WTC11 (cell line): ENCODE measurements at regions not wholly inside any gene's neighbourhood (a gene's known extent, or its start where the extent isn't known, plus 50 kb on each side); places are given as distances from the start of the nearest gene placed in this dataset.

Experiments
- CBFB ChIP-seq: sonication (generic); formaldehyde crosslinking; IDR thresholded peaks from 2 replicates; pipeline ENCODE4 v1.8.1; 2022; ENCODE audit warnings: mild to moderate bottlenecking, low read depth, missing genetic modification reagents
- CREB1 ChIP-seq: sonication (generic); formaldehyde crosslinking; IDR thresholded peaks from 2 replicates; pipeline ENCODE4 v1.8.0; 2023; ENCODE audit warnings: mild to moderate bottlenecking, missing genetic modification reagents
- SP1 ChIP-seq: sonication (generic); formaldehyde crosslinking; conservative IDR thresholded peaks from 2 replicates; pipeline ENCODE4 v1.8.1; 2022; ENCODE audit warnings: missing genetic modification reagents
- TCF7 ChIP-seq: sonication (generic); formaldehyde crosslinking; IDR thresholded peaks from 2 replicates; pipeline ENCODE4 v1.8.0; 2022; ENCODE audit warnings: mild to moderate bottlenecking, low read depth, missing genetic modification reagents, moderate library complexity
- TF ChIP-seq, protein P1 (sequence below): sonication (generic); formaldehyde crosslinking; IDR thresholded peaks from 2 replicates; pipeline ENCODE4 v1.8.1; 2022; ENCODE audit warnings: low read depth, missing genetic modification reagents, borderline replicate concordance
- TF ChIP-seq, protein P2 (sequence below): fragments of 200-600 bp; IDR thresholded peaks from 2 replicates; pipeline ENCODE4 v1.8.0; 2022; ENCODE audit warnings: antibody characterized with exemption
- TF ChIP-seq, protein P3 (sequence below): sonication (generic); formaldehyde crosslinking; IDR thresholded peaks from 2 replicates; pipeline ENCODE4 v1.8.1; 2023; ENCODE audit warnings: mild to moderate bottlenecking, missing genetic modification reagents, moderate library complexity

DNA sequence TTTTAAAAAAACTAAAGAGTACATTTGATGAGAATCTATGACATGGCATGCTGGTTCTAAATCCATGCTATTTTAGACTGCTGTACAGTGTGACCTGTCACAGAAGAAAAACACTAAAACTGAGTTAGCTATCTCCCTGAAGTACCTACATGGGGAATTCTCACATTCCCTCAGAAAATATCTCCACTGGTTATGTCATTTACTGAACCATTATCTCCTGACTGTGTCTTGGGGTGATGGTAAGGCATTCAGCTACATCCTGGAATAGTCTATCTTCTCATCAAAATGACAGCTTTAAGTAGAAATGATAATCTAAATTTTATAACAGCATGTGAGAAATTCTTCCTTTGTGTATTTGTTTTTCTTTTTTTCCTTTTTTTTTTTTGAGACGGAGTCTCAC, 172.1 kb upstream of the HTR1E start:
- TF ChIP-seq TCF7 (CRISPR knock-in tag) (no peak), SP1 (CRISPR knock-in tag) (no peak), CBFB (CRISPR knock-in tag) (no peak), CREB1 (CRISPR knock-in tag) (no peak)
- TF ChIP-seq, protein P1, sequence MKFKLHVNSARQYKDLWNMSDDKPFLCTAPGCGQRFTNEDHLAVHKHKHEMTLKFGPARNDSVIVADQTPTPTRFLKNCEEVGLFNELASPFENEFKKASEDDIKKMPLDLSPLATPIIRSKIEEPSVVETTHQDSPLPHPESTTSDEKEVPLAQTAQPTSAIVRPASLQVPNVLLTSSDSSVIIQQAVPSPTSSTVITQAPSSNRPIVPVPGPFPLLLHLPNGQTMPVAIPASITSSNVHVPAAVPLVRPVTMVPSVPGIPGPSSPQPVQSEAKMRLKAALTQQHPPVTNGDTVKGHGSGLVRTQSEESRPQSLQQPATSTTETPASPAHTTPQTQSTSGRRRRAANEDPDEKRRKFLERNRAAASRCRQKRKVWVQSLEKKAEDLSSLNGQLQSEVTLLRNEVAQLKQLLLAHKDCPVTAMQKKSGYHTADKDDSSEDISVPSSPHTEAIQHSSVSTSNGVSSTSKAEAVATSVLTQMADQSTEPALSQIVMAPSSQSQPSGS (CRISPR knock-in tag) = no peak
- TF ChIP-seq, protein P2, sequence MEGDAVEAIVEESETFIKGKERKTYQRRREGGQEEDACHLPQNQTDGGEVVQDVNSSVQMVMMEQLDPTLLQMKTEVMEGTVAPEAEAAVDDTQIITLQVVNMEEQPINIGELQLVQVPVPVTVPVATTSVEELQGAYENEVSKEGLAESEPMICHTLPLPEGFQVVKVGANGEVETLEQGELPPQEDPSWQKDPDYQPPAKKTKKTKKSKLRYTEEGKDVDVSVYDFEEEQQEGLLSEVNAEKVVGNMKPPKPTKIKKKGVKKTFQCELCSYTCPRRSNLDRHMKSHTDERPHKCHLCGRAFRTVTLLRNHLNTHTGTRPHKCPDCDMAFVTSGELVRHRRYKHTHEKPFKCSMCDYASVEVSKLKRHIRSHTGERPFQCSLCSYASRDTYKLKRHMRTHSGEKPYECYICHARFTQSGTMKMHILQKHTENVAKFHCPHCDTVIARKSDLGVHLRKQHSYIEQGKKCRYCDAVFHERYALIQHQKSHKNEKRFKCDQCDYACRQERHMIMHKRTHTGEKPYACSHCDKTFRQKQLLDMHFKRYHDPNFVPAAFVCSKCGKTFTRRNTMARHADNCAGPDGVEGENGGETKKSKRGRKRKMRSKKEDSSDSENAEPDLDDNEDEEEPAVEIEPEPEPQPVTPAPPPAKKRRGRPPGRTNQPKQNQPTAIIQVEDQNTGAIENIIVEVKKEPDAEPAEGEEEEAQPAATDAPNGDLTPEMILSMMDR = no peak
- TF ChIP-seq, protein P3, sequence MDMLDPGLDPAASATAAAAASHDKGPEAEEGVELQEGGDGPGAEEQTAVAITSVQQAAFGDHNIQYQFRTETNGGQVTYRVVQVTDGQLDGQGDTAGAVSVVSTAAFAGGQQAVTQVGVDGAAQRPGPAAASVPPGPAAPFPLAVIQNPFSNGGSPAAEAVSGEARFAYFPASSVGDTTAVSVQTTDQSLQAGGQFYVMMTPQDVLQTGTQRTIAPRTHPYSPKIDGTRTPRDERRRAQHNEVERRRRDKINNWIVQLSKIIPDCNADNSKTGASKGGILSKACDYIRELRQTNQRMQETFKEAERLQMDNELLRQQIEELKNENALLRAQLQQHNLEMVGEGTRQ (CRISPR knock-in tag) = no peak
